GM21576 (cell line): ENCODE measurements at regions not wholly inside any gene's neighbourhood (a gene's known extent, or its start where the extent isn't known, plus 50 kb on each side); places are given as distances from the start of the nearest gene placed in this dataset.

Experiments used
- ATAC-seq: cut with Tn5 transposase; IDR thresholded peaks from one replicate; pipeline ENCODE4 v1.9.1; 2021; ENCODE audit warnings: mild to moderate bottlenecking, moderate library complexity; ENCODE audit not compliant: unreplicated experiment

DNA sequence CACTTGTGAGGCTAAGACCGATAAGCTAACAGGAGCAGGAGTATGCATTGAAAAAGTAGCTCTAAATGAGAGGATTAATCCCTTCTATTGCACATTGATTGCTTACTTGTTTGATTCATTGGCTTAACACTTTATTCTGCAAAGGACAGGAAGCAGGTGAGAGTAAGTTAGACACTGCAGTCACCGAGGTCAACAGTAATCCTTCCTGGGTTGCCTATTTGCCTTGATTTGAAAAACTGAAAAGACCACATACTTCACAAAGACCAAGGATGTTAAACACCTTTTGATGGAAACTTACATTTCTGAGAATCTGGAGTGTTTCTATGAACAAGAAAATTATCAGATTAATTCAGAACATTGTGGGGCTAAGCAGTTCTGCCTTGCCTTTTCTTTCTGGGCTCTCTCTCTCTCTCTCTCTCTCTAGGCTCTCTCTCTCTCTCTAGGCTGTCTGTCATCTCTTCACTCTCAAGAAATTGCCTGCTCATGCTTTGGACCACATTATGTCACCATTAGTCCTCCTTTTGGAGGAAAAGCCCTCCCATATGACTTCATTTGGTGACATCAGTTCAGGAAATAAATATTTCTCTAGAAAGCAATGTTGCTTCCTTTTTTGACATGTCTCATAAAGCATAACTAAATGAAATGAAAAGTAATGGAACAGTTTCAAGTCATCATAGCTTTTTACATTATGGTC, 103.8 kb downstream of the TNFSF18 start:
- no peak for ATAC-seq

DNA sequence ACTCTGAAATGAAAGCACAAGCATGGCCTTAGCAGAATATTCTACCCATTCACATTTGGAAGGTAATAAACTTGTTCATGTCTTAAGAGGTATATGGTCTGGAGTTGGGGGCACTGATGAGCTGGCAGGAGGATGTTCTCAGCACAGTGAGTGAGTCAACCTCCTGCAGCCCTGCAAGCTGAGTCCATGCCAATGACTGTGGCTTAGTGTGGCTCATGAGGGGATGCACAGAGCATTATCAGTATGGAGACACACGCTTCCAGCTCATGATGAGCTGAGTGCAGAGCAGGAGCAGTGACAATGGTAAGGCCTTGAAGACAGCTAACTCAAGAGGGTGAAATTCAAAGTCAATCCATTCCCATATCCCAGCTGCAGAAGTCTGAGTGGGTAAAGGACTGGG, 102.3 kb downstream of the TNFSF18 start:
- ATAC-seq, result no peak

DNA sequence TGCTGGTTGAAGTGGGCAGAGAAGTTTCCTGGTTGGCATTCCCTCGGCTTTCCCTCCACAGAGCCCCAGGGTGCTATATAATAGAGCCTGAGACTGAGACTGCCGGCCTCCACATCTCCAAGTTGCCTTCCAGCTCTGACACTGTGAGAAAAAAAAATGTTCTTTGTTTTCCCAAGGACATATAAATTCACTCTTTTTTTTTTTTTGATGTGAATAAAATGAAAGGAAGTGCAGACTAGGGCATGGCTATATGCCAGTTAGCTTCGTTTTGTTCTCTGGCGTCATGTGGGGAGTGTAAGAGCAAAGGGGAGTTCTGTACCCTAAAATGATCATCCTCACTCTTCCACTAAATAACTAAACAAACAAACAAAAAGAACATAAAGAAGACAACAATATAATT, 101.6 kb downstream of the TNFSF18 start:
- ATAC-seq, result no peak

DNA sequence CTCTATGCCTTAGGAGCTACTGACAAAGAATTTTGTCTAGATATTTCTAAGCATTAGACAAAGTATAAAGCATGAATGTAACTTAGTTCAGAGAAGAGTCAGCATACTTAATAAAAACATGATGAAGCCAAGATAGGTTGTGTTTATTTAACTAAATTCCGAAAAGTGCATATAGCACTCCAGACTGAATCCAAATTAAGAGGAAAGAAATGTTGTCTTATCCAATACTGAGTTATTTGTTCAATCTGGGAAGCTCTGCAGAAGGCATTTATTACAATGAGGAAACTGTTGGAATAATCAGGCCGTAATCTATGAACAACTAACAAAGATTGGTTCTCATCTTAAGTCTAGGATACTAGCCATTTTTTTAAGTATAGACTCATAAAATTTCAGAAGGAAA, 100.2 kb downstream of the TNFSF18 start:
- ATAC-seq, result no peak

DNA sequence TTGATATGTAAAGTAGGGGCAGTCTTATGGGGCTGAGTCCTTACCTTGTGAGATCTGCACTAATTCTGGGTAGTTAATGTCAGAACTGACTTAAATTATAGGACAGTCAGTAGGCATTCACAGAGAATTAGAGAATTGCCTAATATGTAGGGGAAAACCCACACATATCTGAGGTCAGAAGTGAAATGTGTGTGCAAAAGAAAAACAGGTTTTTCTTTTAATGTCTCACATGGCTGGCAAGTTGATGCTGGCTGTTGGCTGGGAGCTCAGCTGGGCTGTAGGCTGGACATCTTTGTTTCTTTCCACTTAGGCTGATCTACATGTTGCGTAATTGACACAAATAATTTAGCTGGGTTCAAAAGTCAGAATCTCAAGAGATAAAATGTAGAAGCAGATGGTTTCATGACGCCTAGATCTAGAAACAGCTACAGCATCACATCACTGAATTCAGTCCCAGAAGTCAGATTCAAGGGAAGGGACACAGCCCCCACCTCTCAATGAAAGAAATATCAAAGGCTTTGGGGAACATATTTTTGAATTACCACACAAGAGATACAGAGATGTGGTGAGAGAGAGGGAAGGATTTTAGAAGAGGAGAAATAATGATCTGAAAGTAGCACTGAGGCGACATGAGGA, 98.9 kb downstream of the TNFSF18 start:
- ATAC-seq, result no peak

DNA sequence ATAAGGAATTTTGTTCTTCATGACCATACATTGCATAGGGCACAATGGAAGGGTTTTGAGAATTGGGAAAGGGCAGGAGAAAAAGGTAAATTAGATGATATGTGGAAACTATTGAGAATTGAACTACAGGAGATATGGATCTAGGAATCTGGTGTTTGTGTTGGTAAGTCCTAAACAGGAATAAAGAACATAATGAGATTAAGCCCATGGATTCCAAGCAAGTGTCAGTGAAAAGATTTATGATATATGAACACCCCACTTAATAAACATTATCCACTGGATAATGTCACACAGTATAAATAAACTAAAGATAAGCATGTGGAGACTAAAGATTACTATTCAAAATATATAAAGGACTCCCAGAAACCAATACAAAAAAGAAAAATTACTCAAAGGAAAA, 98.2 kb downstream of the TNFSF18 start:
- ATAC-seq, result no peak

DNA sequence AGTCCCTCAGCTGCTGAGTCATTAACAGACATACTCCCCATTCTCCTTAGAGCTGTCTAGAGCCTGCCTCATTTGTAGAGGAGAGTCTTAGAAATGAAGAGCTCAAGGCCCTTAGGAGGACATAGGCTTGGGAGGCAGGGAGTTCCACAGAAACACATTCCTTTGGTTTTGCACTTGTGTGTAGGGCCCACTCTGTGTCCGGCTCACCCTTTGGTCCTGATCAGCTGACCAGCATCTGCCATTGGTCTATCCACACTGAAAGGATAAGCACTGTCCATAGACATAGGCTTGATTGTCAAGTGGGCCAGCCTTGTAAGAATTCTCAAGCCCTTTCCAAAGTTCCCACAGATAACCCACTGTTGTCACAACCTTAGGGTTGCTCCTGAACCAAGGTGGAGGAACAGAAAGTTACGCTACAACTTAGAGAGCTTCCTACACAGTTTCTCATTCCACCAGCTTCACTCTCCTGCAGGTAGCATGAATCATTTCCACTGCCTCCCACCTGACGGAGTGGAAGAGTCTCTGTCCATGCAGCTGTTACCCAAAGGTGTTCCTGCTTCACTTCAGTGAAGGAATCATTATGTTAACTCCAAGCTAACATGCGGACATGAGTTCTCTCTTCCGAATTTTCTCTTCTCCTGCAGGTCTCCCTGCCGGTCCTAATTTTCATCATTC, 96.1 kb downstream of the TNFSF18 start:
- no peak for ATAC-seq

DNA sequence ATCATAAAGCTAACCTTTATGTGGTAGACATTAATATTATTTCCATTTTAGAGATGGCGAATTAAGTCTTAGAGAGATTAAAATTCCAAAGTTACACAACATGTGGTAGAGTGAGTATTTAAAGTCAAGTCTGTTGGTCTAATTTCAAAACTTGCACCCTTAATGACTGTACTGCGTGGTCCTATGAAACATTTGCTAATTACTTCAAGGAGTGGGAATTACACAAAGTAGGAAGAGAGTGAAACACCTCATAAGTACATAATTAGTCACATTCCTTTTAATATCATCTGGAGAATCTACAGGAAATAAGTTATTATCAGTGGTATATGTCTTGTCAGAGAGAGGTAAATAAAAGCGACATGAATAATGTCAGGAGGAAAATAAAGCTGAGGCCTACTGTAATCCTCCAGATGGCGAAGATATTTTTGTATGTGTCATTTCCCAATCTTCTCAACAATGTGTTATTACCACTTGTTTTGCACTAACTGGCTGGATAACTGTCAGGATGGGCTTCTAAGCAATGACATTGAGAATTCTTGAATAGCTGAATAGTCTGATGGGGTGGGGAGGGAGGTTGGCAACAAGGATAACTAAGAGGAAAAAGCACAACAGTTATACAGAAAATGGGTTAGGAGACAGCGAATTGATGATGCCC, 95.5 kb downstream of the TNFSF18 start:
- no peak for ATAC-seq

DNA sequence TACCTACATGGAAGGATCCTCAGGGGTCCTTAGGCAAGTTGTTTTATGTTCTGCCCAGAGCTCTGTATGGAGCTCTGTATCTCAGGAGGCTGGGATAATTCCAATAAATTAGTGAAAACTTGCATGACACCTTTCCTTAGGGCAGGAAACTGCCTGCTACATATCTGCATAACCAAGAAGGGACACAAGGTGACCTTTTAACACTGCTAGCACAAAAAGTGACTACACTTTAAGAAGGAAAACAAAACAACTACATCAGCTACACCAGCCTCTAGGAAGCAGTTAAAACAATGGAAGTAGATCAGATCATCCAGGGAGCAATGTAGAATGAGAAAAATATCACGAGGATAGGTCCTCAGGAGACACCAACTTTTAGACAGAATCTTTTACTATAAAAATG, 93.9 kb downstream of the TNFSF18 start:
- no peak for ATAC-seq

DNA sequence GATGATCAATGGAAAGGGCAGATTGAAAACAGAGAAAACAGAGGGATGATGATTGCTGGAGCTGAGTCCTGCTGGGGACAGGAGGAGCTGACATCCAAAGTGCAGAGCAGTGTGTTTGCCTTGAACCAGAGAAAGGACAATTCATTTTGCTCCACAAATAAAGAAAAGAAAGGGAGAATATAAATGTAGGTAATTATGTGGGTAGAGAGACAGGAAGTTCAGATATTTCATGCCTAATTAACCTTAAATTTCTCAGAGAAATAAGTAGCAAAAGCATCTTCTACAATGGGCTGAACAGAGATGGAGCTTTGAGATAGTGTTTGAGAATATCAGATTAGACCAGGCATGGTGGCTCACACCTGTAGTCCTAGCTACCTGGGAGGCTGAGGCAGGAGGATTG, 93.2 kb downstream of the TNFSF18 start:
- ATAC-seq, result no peak

DNA sequence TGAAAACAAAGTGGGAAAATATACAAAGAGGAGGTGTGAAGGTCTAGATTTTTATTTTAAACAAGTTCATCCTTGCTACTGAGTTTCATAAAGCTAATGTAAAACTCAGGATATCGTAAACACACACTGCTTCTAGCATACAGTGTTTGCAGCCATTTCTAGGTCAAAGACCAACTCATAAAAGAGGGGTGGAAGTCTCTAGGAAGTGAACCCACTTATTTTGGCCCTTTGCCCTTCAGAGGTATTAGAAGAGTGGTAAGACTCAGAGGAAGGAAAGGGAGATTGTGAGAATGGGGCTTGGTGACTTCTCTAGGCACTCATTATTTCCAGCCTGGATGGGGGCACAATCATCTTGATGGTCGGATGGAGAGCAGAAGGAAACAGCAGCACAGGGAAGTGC, 91.2 kb downstream of the TNFSF18 start:
- no peak for ATAC-seq

DNA sequence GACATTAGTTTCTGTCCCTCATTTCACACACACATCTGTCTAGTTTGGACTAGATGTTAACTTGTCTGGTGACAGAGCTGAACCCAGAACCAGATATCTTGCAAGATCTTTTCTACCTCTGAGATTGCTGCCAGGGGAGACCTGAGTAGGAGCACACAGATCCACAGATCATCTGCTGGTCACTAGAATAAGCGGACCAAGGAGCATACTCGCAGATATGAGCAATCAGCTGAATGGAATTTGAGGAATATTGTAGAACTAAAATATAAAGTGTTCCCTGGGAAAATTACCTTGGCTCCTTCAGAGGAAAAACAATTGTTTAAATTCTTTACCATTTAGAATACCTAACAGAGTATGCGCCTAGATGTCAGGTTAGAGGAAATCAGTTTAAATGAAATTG, 90.7 kb downstream of the TNFSF18 start:
- no peak for ATAC-seq

DNA sequence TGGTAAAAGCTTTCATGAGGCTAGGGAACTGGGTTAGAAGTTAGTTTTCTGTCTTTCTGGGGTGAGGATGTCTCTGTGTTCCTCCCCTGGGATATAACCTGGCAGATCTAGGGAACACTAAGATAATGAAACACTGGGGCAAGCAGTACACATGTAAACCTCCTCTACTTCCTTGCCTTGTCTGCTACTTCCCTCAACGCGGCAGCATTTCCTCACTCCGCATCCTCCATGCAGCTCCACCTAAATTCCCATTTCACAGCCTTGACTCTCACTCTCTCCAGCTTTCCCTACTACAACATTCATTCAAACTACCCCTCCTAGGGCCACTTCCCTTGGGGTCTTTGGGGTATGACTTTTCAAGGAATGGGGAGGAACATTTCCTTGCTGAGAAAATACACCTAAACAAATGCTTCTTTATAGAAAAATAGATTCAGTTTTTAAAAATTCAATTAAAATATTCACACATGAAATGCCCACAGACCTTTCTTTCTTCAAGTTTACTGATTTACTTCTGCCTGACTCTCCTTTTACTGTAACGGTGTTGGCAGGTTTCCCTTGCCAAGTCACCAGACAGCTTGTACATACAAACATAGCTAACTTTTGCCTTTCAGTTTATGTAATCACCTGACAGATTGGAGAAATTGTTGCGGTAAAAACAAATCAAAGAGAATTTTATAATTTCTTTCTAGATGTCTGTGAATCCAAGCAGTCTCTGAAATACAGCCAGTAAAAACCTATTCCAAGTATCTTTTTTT, 90.1 kb downstream of the TNFSF18 start:
- ATAC-seq, result no peak

DNA sequence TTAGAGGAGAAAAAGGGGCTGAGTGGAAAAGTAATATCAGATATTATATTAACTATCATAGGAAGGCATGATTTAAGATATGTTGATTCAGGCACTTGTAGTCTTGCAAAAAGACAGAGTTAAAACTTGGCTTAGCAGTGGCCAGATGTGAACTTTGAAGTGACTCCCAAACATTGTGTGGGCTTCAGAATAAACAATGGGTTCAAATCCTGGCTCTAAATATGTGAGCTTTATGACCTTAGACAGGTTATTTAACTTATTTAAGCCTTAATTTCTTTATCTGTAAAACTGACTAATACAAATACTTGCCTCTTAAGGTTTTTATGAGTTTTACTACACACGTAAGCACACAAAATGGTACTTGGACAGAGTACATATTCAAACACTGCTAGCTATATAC, 85.9 kb downstream of the TNFSF18 start:
- ATAC-seq, result no peak

DNA sequence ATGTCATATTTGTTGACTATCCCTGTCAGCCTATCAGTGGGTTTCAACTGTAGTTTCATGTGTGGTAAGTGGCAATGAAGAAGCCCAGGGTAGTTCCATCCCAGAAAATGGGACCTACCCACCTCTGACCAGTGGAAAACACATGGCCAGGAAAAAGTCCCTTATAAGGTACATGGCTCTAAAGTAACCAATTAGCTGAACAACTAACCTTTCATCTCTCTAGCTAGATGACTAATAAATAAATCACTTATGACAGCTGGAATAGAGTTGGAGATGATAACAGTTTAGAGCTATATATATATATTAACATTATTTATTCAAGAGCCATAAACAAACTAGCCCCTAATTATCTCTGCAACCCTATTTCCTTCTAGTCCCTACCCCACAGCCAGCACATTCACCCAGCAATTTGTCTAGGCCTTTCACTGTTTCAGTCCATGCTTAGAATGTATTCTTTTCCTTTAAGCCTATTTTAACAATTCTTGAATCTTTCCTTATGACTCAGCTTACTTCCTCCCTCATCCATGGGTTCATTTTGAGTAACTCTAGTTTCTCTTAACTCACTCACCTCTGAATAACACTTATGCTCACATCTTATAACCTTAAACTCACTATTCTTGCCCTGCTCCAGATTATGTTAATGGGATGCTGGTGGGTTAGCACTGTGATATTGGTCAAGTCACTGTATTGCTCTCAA, 83.7 kb downstream of the TNFSF18 start:
- ATAC-seq, result no peak

DNA sequence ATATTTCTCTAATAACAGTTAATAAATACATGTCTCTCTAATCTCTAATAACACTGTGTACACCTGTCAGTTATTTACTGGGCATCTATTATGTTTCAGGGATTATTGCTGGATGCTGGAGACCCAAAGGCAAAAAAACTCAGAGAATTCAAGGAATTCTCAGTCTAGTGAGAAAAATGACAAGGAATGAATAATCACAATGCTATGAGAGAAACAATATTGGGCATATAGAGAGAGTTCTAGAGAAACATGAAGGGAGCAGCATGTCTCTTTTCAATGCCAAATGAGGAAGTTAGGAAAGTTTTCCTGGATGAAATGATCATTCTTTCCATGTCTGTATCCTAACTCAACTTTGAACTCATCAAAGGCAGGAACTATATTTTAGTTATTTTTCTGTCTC, 82.8 kb downstream of the TNFSF18 start:
- ATAC-seq, result no peak

DNA sequence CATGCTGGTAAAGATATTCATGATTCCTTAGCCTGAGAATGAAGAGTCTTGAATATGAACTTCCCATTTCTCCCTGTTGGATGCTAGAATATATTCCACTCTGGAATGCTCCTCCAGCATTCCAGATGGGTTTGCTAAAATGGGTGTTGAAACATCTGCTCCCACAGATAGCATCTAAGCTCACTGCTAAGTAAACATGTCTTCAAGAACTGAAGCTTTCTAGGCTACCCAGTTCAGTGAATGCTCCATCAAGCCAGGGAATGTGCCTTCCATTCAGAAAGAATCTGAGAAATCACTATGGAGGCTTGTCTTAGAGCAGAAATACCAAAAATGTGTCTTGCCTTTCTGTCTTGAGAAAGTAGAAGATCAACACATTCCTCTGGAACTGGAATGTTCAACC, 81.1 kb downstream of the TNFSF18 start:
- ATAC-seq, result no peak

DNA sequence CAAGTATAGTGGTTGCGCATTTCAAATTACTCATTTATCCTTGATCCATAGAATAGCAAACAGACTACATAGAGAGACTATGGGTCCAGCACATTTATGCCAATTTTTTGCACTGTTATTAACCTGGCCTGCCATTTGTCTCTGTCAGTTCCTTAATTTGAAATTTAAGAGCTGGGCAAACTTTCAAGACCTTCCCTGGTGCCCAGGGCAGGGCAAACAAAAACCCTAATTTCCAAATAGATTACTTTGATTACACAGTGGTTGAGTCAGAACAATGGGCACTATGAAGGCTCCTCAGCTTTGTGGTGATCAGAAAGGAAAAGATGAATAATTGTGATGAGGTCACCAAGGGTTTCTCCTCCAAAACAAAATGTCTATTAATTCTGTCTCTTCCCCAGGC, 80.6 kb downstream of the TNFSF18 start:
- ATAC-seq, result no peak

DNA sequence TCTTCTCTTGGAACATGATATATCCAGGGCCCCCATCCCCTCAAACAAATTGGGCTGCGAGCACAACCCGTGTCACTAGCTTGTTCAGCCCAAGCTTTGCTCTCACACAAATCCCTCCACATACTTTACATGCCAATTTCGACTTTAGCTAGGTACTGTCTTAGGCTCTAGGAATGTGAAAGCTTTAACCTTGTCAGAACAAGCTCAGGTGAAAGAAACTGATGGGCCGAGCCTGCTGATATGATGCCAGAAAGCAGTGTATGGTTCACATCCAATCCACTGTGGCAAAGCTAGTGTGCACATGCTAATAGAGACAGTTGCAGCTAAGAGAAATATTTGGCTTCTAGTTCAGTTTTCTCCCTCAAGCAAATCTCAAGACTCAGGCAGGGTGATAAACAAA, 79.5 kb downstream of the TNFSF18 start:
- ATAC-seq, result no peak

DNA sequence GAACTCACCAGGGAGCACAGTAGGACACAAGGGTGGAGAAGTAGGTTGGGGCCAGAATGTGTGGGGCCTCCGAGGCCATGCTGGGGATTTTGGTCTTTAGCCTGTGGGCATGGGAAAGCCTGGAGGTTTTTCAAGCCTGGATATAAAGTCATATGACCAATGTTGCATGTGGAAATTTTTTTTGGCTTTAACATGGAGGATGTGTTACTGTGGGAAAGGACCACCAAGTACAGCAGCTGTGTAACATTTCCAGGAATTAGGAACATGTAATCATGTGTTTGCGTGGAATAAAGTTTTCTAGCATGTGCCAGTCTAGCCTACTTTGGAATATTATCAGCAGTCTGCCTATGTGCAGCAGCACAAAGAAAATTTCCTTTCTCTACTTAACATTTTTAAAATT, 78.5 kb downstream of the TNFSF18 start:
- ATAC-seq, result no peak

DNA sequence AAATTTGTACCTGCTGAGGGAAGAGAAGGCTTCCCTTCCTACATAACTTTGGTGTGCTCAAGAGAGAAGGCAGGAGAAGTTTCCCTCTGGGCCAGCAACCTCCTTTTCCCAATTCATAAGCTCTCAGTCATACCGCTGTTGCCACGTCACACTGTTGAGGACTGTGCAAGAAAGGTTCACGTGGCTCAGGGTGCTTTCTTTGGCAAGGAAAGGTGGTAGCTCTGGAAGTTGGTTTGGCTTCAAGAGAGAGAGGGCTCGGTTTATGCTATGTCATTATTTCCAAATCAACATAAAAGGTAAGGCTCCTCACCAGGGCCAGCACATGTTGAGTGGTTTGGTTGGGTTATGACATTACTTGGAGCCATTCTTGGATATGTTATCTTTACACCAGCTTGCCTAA, 77.3 kb downstream of the TNFSF18 start:
- ATAC-seq, result no peak
